Mesendoderm (in vitro differentiated cells): ENCODE measurements at regions not wholly inside any gene's neighbourhood (a gene's known extent, or its start where the extent isn't known, plus 50 kb on each side); places are given as distances from the start of the nearest gene placed in this dataset.
A peak's percentile ranks its signal among the peaks of the same experiment; 100 is the strongest.

Experiments used
- DNase-seq: peaks from one replicate; pipeline ENCODE4 v3.0.0; 2013
- H2AK5ac ChIP-seq: 2 replicates; pipeline ENCODE4 v1.6.1; 2013; ENCODE audit warnings: low read length, inconsistent platforms
- H2BK120ac ChIP-seq: 2 replicates; pipeline ENCODE4 v1.6.1; 2013; ENCODE audit warnings: low read depth, mild to moderate bottlenecking, low read length, moderate library complexity, mixed read lengths
- H2BK15ac ChIP-seq: replicated peaks from 2 replicates; pipeline ENCODE4 v1.6.1; 2013; ENCODE audit warnings: low read depth, mild to moderate bottlenecking, moderate library complexity
- H2BK5ac ChIP-seq: 2 replicates; pipeline ENCODE4 v1.6.1; 2013; ENCODE audit warnings: low read length, inconsistent platforms
- H3K18ac ChIP-seq: 2 replicates; pipeline ENCODE4 v1.6.1; 2013; ENCODE audit warnings: mild to moderate bottlenecking, low read length, mixed read lengths
- H3K23ac ChIP-seq: one replicate; pipeline ENCODE4 v1.6.1; 2013; ENCODE audit warnings: low read length
- H3K27ac ChIP-seq: 2 replicates; pipeline ENCODE4 v1.5.1; 2013; ENCODE audit warnings: low read depth, mild to moderate bottlenecking, inconsistent platforms, low read length, moderate library complexity
- H3K27me3 ChIP-seq: 2 replicates; pipeline ENCODE4 v1.6.1; 2013; ENCODE audit warnings: low read length, control low read depth, mild to moderate bottlenecking, inconsistent platforms; ENCODE audit not compliant: insufficient read depth, poor library complexity
- H3K36me3 ChIP-seq: 2 replicates; pipeline ENCODE4 v1.6.1; 2013; ENCODE audit warnings: low read length, inconsistent platforms; ENCODE audit not compliant: control insufficient read depth, insufficient read depth
- H3K4ac ChIP-seq: one replicate; pipeline ENCODE4 v1.6.1; 2013; ENCODE audit warnings: low read depth, mild to moderate bottlenecking, low read length, moderate library complexity
- H3K4me1 ChIP-seq: 2 replicates; pipeline ENCODE4 v1.6.1; 2013; ENCODE audit warnings: low read depth, low read length, inconsistent platforms; ENCODE audit not compliant: control insufficient read depth
- H3K4me2 ChIP-seq: 2 replicates; pipeline ENCODE4 v1.6.1; 2013; ENCODE audit warnings: low read length
- H3K4me3 ChIP-seq: 2 replicates; pipeline ENCODE4 v1.5.1; 2013; ENCODE audit warnings: mild to moderate bottlenecking, low read length
- H3K56ac ChIP-seq: one replicate; pipeline ENCODE4 v1.6.1; 2013; ENCODE audit warnings: low read length
- H3K79me1 ChIP-seq: 2 replicates; pipeline ENCODE4 v1.6.1; 2013; ENCODE audit warnings: low read length, inconsistent platforms
- H3K79me2 ChIP-seq: 2 replicates; pipeline ENCODE4 v1.6.1; 2013; ENCODE audit warnings: mild to moderate bottlenecking, low read length; ENCODE audit not compliant: control insufficient read depth, insufficient read depth
- H3K9ac ChIP-seq: 2 replicates; pipeline ENCODE4 v1.6.1; 2013; ENCODE audit warnings: low read length, inconsistent platforms
- H4K5ac ChIP-seq: one replicate; pipeline ENCODE4 v1.6.1; 2013; ENCODE audit warnings: low read length
- H4K8ac ChIP-seq: one replicate; pipeline ENCODE4 v1.6.1; 2013; ENCODE audit warnings: low read depth, mild to moderate bottlenecking, control low read depth, low read length, moderate library complexity
- WGBS: extraction: QIAGEN DNeasy Blood & Tissue Kit; methylation state at CpG from one replicate; pipeline ENCODE4 v1.1.7; 2013; ENCODE audit warnings: low lambda C conversion rate, missing lambda C conversion rate; ENCODE audit not compliant: insufficient coverage; ENCODE audit errors: extremely low coverage; 5-methylcytosine and 5-hydroxymethylcytosine counted together

DNA sequence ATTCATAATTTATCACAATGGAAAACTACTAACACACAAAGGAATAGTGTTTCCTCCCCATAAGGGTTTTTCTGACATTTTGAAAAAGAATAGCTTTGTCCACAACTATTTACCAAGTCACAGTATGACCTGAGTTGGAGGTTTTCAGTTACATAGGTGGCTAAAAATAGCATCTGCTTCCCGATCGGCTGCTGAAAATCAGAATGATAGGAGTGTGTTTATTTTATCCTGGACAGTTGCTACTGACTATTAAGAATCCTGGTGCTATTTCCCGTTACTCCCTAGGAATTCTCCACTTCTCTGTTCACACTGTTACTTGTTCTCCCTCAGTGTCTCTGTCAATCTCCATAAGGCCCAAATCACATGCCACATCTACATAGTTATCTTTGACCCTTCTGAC lies 353.9 kb upstream of the RARB start:
- no peak overlapping the region for H3K4ac ChIP-seq
- H3K56ac ChIP-seq = no peak overlapping the region
- no peak overlapping the region for H2AK5ac ChIP-seq
- H2BK15ac ChIP-seq = no peak overlapping the region
- no peaks in the 10 kb centered on the region for H3K4me1 ChIP-seq
- H2BK120ac ChIP-seq = no peak overlapping the region
- H3K27me3 ChIP-seq = no peaks in the 10 kb centered on the region
- no peak overlapping the region for H3K27ac ChIP-seq
- H4K8ac ChIP-seq = no peak overlapping the region
- no peak overlapping the region for H3K4me2 ChIP-seq
- no peak overlapping the region for H3K23ac ChIP-seq
- H3K36me3 ChIP-seq = no peaks in the 10 kb centered on the region
- no peak overlapping the region for H3K9ac ChIP-seq
- DNase-seq = peak; percentile 14
- no peaks in the 10 kb centered on the region for H3K79me2 ChIP-seq
- no peak overlapping the region for H3K18ac ChIP-seq
- no CpG with 5 or more reads among the region's 3 CpGs for WGBS
- no peak overlapping the region for H3K4me3 ChIP-seq
- H2BK5ac ChIP-seq = no peak overlapping the region
- no peaks in the 10 kb centered on the region for H3K79me1 ChIP-seq
- no peak overlapping the region for H4K5ac ChIP-seq

DNA sequence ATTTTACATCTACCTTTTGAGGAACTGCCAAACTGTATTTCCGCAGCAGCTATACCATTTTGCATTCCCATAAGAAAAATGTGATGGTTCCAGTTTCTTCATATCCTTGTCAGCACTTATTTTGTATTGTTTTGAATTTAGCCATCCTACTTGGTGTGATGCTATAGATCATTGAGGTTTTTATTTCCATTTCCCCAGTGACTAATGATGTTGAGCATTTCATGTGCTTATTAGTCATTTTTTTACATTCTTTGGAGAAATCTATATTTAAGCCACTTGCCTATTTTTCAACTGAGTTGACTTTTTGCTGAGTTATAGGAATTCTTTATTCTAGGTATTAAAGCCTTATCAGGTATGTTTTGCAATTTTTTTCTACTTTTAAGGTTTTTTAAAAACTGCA lies 347.6 kb upstream of the RARB start:
- Histone ChIP-seq H3K23ac (no peak overlapping the region), H3K4me1 (no peaks in the 10 kb centered on the region), H2BK120ac (no peak overlapping the region), H2BK5ac (no peak overlapping the region), H3K79me1 (no peaks in the 10 kb centered on the region), H3K4me2 (no peak overlapping the region), H3K27ac (no peak overlapping the region), H3K36me3 (no peaks in the 10 kb centered on the region), H3K56ac (no peak overlapping the region), H3K18ac (no peak overlapping the region), H4K5ac (no peak overlapping the region), H3K79me2 (no peaks in the 10 kb centered on the region), H2BK15ac (no peak overlapping the region), H2AK5ac (no peak overlapping the region), H4K8ac (no peak overlapping the region), H3K4ac (no peak overlapping the region), H3K4me3 (no peak overlapping the region), H3K9ac (no peak overlapping the region), H3K27me3 (no peaks in the 10 kb centered on the region)
- WGBS = no CpG with 5 or more reads among the region's 1 CpG
- no peak for DNase-seq

DNA sequence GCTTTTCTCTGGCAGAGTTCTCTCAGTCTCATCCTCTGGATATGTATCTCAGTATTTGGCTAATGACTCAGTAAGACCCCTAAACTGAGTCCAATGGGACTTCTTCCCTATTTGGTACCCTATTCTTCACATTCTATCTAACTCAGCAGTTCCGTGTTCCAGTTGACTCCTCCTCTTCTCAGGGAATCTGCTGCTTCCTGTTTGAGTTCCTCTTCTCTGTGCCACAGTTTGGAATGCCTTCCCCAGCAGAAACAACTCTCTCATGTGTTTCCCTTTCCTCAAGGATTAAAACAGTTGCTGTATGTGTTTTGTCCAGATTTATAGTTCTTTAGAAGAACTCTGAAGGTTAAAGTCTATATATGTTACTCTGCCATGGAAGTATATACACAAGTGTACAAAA lies 344.0 kb upstream of the RARB start:
- Histone ChIP-seq H3K4ac (no peak overlapping the region), H3K4me2 (no peak overlapping the region), H3K4me3 (no peak overlapping the region), H2BK120ac (no peak overlapping the region), H2AK5ac (no peak overlapping the region), H4K8ac (no peak overlapping the region), H3K27ac (no peak overlapping the region), H3K79me1 (no peaks in the 10 kb centered on the region), H2BK5ac (no peak overlapping the region), H4K5ac (no peak overlapping the region), H3K36me3 (no peaks in the 10 kb centered on the region), H3K27me3 (no peaks in the 10 kb centered on the region), H3K79me2 (no peaks in the 10 kb centered on the region), H3K23ac (no peak overlapping the region), H2BK15ac (peak overlapping the region; percentile 57), H3K9ac (no peak overlapping the region), H3K18ac (no peak overlapping the region), H3K56ac (no peak overlapping the region), H3K4me1 (peaks cover 2% of the 10 kb centered on the region)
- WGBS = no CpG with 5 or more reads among the region's 1 CpG
- DNase-seq = peak; percentile 28

- Histone ChIP-seq H3K79me2 (no peaks in the 10 kb centered on the region), H2BK15ac (no peak overlapping the region), H2AK5ac (no peak overlapping the region), H3K4me3 (no peak overlapping the region), H2BK5ac (peak overlapping the region; percentile 99), H3K56ac (peak overlapping the region; percentile 56), H3K23ac (no peak overlapping the region), H3K18ac (no peak overlapping the region), H4K8ac (no peak overlapping the region), H3K27ac (peak overlapping the region; percentile 85), H4K5ac (no peak overlapping the region), H3K9ac (no peak overlapping the region), H3K27me3 (no peaks in the 10 kb centered on the region), H3K4me2 (no peak overlapping the region), H3K4me1 (peaks cover 2% of the 10 kb centered on the region), H3K4ac (peak overlapping the region; percentile 70), H3K79me1 (no peaks in the 10 kb centered on the region), H3K36me3 (no peaks in the 10 kb centered on the region), H2BK120ac (no peak overlapping the region)
- WGBS = no CpG with 5 or more reads among the region's 3 CpGs
- DNase-seq = peak; percentile 95
Observed at GRCh38 chr3:25086721-25087120, 341.3 kb upstream of the RARB start.

DNA sequence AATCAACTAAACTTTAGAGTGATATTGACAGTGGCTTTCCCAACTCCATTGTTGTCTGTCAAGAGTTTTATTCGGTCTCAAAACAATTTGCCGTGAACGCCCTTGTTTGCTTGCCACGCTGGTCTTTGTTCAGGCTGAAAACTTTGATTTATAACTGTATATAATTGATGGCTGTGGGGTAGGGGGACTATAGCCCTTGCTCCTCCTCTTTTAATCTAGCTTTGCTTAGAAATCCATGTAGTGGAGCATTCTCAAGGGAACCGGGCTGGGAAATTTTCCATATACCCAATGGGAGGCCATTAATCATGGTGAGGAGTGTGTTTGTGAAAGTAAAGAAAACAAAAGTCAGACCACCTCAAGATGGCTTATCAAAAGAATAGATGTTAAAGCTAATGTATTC lies 339.8 kb upstream of the RARB start:
- H3K27me3 ChIP-seq = no peaks in the 10 kb centered on the region
- H3K4ac ChIP-seq = peak overlapping the region; percentile 12
- peak; percentile 19 for DNase-seq
- H2BK15ac ChIP-seq = no peak overlapping the region
- H3K4me3 ChIP-seq = no peak overlapping the region
- H4K5ac ChIP-seq = peak overlapping the region; percentile 90
- peak overlapping the region; percentile 27 for H2BK5ac ChIP-seq
- H3K9ac ChIP-seq = no peak overlapping the region
- H2AK5ac ChIP-seq = no peak overlapping the region
- no peak overlapping the region for H4K8ac ChIP-seq
- H3K4me1 ChIP-seq = peaks cover 4% of the 10 kb centered on the region
- H3K18ac ChIP-seq = peak overlapping the region; percentile 30
- H3K27ac ChIP-seq = no peak overlapping the region
- H3K79me1 ChIP-seq = no peaks in the 10 kb centered on the region
- no peak overlapping the region for H3K4me2 ChIP-seq
- H3K36me3 ChIP-seq = no peaks in the 10 kb centered on the region
- H3K79me2 ChIP-seq = no peaks in the 10 kb centered on the region
- H3K56ac ChIP-seq = peak overlapping the region; percentile 54
- peak overlapping the region; percentile 18 for H3K23ac ChIP-seq
- WGBS = no CpG with 5 or more reads among the region's 5 CpGs
- peak overlapping the region; percentile 61 for H2BK120ac ChIP-seq

DNA sequence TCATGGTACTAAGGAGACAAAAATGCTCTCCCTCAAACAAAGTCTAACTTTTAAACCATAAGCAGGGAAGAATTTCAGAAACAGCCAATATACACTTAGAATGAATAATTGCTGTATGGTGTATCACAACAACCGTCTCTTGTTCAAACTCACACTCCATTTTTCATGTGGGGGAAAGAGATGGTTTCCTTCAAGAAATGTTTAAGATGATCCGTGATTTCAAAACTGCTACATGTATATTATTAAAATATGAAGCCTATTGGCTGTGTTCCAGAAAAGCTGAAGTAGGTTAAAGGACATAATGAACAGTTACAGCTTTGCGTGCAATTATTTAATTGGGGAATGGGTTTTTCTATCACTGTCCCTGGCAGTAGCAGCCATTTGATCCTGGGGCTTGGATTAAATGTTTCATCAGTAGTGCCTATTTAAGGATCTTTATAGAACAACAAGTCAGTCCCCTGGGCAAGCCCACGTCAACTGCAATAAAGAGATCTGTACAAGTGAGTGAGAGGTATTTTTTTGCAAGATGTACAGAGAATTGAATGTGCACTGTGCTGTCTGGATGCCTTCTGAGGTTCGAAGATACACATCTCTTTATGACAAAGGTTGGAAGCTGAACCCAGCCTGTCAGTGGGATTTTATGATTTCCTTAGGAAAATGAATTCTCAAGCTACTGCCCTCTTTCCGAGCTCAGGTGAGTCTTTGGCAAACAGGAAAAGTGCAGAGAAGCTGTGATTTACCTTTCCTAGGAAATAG lies 337.2 kb upstream of the RARB start:
- no peaks in the 10 kb centered on the region for H3K79me2 ChIP-seq
- H3K4ac ChIP-seq = no peak overlapping the region
- H3K56ac ChIP-seq = peak overlapping the region; percentile 51
- peaks cover 4% of the 10 kb centered on the region for H3K4me1 ChIP-seq
- no peak overlapping the region for H2AK5ac ChIP-seq
- H3K4me3 ChIP-seq = no peak overlapping the region
- no peak overlapping the region for H2BK15ac ChIP-seq
- H2BK5ac ChIP-seq = peak overlapping the region; percentile 81
- no peaks in the 10 kb centered on the region for H3K27me3 ChIP-seq
- no peak overlapping the region for H3K9ac ChIP-seq
- no CpG with 5 or more reads among the region's 6 CpGs for WGBS
- H3K4me2 ChIP-seq = no peak overlapping the region
- H2BK120ac ChIP-seq = no peak overlapping the region
- no peak for DNase-seq
- H3K36me3 ChIP-seq = no peaks in the 10 kb centered on the region
- no peaks in the 10 kb centered on the region for H3K79me1 ChIP-seq
- H3K27ac ChIP-seq = no peak overlapping the region
- H3K18ac ChIP-seq = peak overlapping the region; percentile 94
- no peak overlapping the region for H4K5ac ChIP-seq
- H3K23ac ChIP-seq = no peak overlapping the region
- no peak overlapping the region for H4K8ac ChIP-seq
